ENCODE measurements at regions not wholly inside any gene's neighbourhood (a gene's known extent, or its start where the extent isn't known, plus 50 kb on each side); places are given as distances from the start of the nearest gene placed in this dataset.

- TF ChIP-seq POLR2A (IDR thresholded peaks at IDR 0.05; ENCODE audit: low read length) (no peak), GATA1 (IDR thresholded peaks at IDR 0.05; ENCODE audit: low read depth, low read length) (no peak)
- DNase-seq = no peak
These were observed 51.4 kb upstream of the ITM2B start for GRCh38 chr13:48181482-48182145.

- no peak for TF ChIP-seq GATA1 (IDR thresholded peaks at IDR 0.05; ENCODE audit: low read depth, low read length)
- TF ChIP-seq POLR2A (IDR thresholded peaks at IDR 0.05; ENCODE audit: low read length) = no peak
- DNase-seq = no peak
These were observed 54.9 kb upstream of the ITM2B start for GRCh38 chr13:48178126-48178525.

GRCh38 chr13:48176781-48177180 is 56.2 kb upstream of the ITM2B start:
- no peak for DNase-seq
- no peak for TF ChIP-seq GATA1 (IDR thresholded peaks at IDR 0.05; ENCODE audit: low read depth, low read length)
- TF ChIP-seq POLR2A (IDR thresholded peaks at IDR 0.05; ENCODE audit: low read length) = no peak

GRCh38 chr13:48175185-48175584 is 57.8 kb upstream of the ITM2B start:
- TF ChIP-seq POLR2A (IDR thresholded peaks at IDR 0.05; ENCODE audit: low read length) (no peak), GATA1 (IDR thresholded peaks at IDR 0.05; ENCODE audit: low read depth, low read length) (no peak)
- no peak for DNase-seq

GRCh38 chr13:48167866-48168265 is 65.1 kb upstream of the ITM2B start:
- no peak for DNase-seq
- TF ChIP-seq POLR2A (IDR thresholded peaks at IDR 0.05; ENCODE audit: low read length) (no peak), GATA1 (IDR thresholded peaks at IDR 0.05; ENCODE audit: low read depth, low read length) (no peak)

- DNase-seq = no peak
- no peak for TF ChIP-seq POLR2A (IDR thresholded peaks at IDR 0.05; ENCODE audit: low read length)
- TF ChIP-seq GATA1 (IDR thresholded peaks at IDR 0.05; ENCODE audit: low read depth, low read length) = no peak
These were observed 67.3 kb upstream of the ITM2B start for GRCh38 chr13:48165727-48166126.

GRCh38 chr13:48165063-48165462 is 67.9 kb upstream of the ITM2B start:
- DNase-seq = no peak
- TF ChIP-seq POLR2A (IDR thresholded peaks at IDR 0.05; ENCODE audit: low read length) = no peak
- no peak for TF ChIP-seq GATA1 (IDR thresholded peaks at IDR 0.05; ENCODE audit: low read depth, low read length)

- TF ChIP-seq POLR2A (IDR thresholded peaks at IDR 0.05; ENCODE audit: low read length) (no peak), GATA1 (IDR thresholded peaks at IDR 0.05; ENCODE audit: low read depth, low read length) (no peak)
These were observed 68.2 kb upstream of the MED4 start for GRCh38 chr13:48163061-48163460.

GRCh38 chr13:48162217-48162616 is 67.3 kb upstream of the MED4 start:
- TF ChIP-seq GATA1 (IDR thresholded peaks at IDR 0.05; ENCODE audit: low read depth, low read length) = no peak
- no peak for TF ChIP-seq POLR2A (IDR thresholded peaks at IDR 0.05; ENCODE audit: low read length)
- no peak for DNase-seq

More at GRCh38 chr13:48163061-48163460, 68.2 kb upstream of the MED4 start:
- no peak for DNase-seq

- peak; percentile 29 for TF ChIP-seq POLR2A (IDR thresholded peaks at IDR 0.05; ENCODE audit: low read length)
- no peak for TF ChIP-seq GATA1 (IDR thresholded peaks at IDR 0.05; ENCODE audit: low read depth, low read length)
These were observed 66.8 kb upstream of the MED4 start for GRCh38 chr13:48161530-48162179.

GRCh38 chr13:48160606-48161278 is 65.8 kb upstream of the MED4 start:
- no peak for TF ChIP-seq GATA1 (IDR thresholded peaks at IDR 0.05; ENCODE audit: low read depth, low read length)
- no peak for TF ChIP-seq POLR2A (IDR thresholded peaks at IDR 0.05; ENCODE audit: low read length)
- DNase-seq = no peak

More at GRCh38 chr13:48161530-48162179, 66.8 kb upstream of the MED4 start:
- DNase-seq = peak; percentile 9 to 13

GRCh38 chr13:48159826-48160225 is 64.9 kb upstream of the MED4 start:
- DNase-seq = no peak
- TF ChIP-seq GATA1 (IDR thresholded peaks at IDR 0.05; ENCODE audit: low read depth, low read length) (no peak), POLR2A (IDR thresholded peaks at IDR 0.05; ENCODE audit: low read length) (no peak)

- TF ChIP-seq POLR2A (IDR thresholded peaks at IDR 0.05; ENCODE audit: low read length) (no peak), GATA1 (IDR thresholded peaks at IDR 0.05; ENCODE audit: low read depth, low read length) (no peak)
- DNase-seq = no peak
These were observed 64.5 kb upstream of the MED4 start for GRCh38 chr13:48159401-48159800.

- no peak for TF ChIP-seq POLR2A (IDR thresholded peaks at IDR 0.05; ENCODE audit: low read length)
- no peak for TF ChIP-seq GATA1 (IDR thresholded peaks at IDR 0.05; ENCODE audit: low read depth, low read length)
- DNase-seq = no peak
These were observed 64.0 kb upstream of the MED4 start for GRCh38 chr13:48158915-48159314.

All from erythroblast (primary cell).